ENCODE measurements at regions not wholly inside any gene's neighbourhood (a gene's known extent, or its start where the extent isn't known, plus 50 kb on each side); places are given as distances from the start of the nearest gene placed in this dataset.
"Not testable (repeated sequence)": the region's sequence is repeated elsewhere in the genome, so short reads cannot be mapped to it uniquely, and the experiment has no call there.

GRCh38 chr21:9780441-9780937, 740.9 kb upstream of the TPTE start:
- DNase-seq (ENCODE audit: extremely low spot score) = no peak
- ChIA-PET POLR2A (no interaction called here), CTCF (no interaction called here)
- no peak for TF ChIP-seq CTCF (IDR thresholded peaks at IDR 0.05; ENCODE audit: control extremely low read depth, extremely low read depth, low read depth, missing control alignments)

- CTCF ChIA-PET; DNase-seq (ENCODE audit: extremely low spot score); POLR2A ChIA-PET: not testable (repeated sequence)
These were observed 737.8 kb upstream of the TPTE start for GRCh38 chr21:9783587-9783986.

DNA sequence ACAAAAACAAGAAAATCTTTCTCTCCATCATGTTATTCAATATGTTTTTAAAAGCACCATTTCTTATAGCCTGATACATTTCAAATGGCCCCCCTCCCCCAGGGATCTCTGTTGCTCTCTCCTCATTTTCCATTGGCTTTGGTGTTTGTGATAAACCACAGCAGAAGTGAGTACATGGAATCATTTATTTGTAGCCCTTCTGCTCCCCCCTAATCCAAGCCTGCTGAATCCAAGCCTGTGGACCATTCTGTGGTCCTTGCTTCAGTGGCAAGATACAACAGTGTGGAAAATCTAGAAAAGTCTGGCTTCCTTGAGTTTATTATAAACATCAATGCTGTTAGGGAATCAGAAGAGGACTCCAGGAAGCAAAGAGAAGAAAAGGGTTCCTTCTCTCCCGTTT, 737.2 kb upstream of the TPTE start:
- POLR2A ChIA-PET; DNase-seq (ENCODE audit: extremely low spot score); CTCF ChIA-PET: not testable (repeated sequence)

DNA sequence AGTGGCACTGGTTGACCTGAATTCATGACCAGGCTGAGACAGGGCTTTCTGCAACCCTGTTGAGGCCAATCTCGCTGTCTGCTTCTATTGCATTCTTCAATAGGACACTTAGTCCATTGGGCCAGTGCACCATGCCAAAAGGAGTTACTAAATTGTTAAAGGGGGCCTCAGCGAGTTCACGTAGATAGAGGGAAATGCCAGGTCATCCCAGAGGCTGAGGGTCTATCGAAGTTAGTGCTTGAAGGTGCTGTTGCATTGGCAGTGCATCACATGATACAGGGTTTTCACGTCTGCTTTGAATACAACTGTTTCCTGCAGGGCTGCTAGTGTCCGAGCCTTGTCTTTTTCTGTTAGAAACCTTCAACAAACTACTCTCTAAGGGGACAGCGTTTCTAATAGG, 735.3 kb upstream of the TPTE start:
- CTCF ChIA-PET; DNase-seq (ENCODE audit: extremely low spot score); POLR2A ChIA-PET: not testable (repeated sequence)

DNA sequence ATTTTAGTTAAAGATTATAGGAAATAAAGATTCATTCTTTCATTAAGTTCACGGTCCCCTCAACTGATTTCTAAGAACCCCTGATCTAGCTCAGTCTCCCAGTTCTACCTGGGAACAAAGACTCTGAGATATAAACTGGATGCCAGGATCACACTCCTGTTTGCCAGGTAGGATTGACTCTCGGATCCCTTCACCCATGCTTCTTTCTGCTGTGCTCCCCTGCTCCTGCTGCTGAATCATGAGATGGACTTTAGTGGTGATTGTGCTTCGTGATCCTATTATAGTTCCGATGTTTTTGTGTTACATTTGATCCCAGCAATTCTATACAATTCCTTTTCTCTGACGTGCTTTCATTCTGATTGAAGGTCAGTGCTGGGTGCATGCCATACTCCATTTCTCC, 733.1 kb upstream of the TPTE start:
- POLR2A ChIA-PET; CTCF ChIA-PET; DNase-seq (ENCODE audit: extremely low spot score): not testable (repeated sequence)

- POLR2A ChIA-PET; DNase-seq (ENCODE audit: extremely low spot score); CTCF ChIA-PET: not testable (repeated sequence)
These were observed 731.0 kb upstream of the TPTE start for GRCh38 chr21:9790354-9790753.

DNA sequence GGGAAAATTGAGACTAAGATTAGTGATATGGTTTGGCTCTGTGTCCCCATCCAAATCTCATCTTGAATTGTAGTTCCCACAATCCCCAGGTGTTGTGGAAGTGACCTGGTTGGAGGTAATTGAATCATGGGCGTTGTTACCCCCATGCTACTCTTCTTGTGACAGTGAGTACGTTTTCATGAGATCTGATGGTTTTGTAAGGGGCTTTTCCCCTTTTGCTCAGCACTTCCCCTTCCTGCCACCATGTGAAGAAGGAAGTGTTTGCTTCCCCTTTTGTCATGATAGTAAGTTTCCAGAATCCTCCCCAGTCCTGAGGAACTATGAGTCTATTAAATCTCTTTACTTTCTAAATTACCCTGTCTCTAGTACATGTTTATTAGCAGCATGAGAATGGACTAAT, 729.9 kb upstream of the TPTE start:
- DNase-seq (ENCODE audit: extremely low spot score); CTCF ChIA-PET; POLR2A ChIA-PET: not testable (repeated sequence)

DNA sequence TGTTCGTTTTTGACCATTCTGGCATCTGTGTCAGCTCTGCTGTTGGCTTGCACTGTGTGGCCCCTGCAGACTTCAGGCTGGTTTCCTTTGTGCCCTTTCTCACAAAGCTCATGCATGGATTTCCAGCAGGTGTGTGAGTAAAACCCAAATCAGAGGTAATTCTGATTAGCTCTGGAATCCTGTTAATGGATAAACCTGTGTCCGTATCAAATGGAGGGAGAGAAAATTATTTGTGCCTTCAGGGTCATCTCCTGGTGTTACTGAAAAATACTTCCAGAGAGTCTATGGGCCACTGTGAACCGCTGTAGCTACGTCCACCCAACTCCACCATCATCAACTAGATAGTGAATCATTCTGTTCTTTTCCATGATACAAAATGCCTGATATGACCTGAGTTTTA, 726.1 kb upstream of the TPTE start:
- POLR2A ChIA-PET; CTCF ChIA-PET; DNase-seq (ENCODE audit: extremely low spot score): not testable (repeated sequence)

DNA sequence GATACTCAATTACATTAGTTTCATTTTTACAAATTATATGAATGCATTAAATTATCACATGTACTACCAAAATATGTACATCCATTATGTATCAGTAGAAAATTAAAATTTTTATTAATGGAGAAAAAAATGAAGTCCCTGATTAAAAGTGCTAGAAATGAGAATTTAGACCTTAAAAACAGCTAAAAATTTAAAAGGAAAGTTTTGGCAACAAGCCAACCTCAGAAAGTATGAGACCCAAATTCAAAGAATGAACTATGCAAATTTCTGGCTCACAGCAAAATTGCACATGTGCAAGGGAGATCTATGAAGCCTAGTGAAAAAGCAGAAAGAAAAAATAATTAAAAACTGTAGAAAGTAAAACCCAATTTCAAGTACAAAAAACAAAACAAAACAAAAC, 725.1 kb upstream of the TPTE start:
- POLR2A ChIA-PET; DNase-seq (ENCODE audit: extremely low spot score); CTCF ChIA-PET: not testable (repeated sequence)

GRCh38 chr21:9807675-9808074, 713.7 kb upstream of the TPTE start:
- CTCF ChIA-PET; POLR2A ChIA-PET; DNase-seq (ENCODE audit: extremely low spot score): not testable (repeated sequence)

DNA sequence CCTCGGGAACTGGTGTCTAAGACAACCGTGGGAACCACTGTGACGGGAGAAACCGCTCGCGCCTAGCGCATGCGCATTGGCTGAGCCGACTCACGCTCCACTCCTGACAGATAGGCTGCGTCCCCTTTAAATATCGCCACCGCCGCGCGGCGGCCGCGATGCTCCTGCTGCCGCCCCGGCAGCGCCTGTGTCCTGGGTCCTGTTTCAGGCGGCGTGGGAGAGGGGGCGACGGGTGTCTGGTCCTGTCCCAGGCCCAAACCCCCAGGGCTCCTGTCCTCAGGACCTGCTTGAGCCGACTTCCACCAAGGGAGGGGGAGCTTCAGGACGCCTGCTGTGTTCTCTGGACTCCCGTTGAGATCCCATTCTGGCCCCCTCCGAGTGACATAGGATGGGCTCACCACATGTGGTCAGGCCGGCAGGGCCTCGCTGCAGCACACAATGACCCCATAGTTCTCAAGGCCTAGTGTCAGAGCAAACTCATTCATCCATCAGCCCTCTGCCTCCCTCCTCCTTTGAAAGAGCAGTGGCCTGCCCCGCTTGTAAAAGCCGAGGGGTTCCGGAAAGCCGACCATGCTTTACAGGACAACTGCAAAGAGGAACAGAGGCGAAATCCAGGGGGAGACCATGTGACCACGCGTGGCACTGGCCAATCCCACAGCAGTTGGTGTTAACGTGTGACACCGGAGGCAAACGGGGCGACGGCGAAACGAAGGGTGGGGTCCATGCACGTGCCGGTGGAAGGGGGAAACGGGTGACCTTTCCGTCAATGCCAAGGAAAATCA, 710.0 kb upstream of the TPTE start:
- POLR2A ChIA-PET; DNase-seq (ENCODE audit: extremely low spot score); CTCF ChIA-PET: not testable (repeated sequence)

- POLR2A ChIA-PET; CTCF ChIA-PET; DNase-seq (ENCODE audit: extremely low spot score): not testable (repeated sequence)
These were observed 708.9 kb upstream of the TPTE start for GRCh38 chr21:9812507-9812906.

DNA sequence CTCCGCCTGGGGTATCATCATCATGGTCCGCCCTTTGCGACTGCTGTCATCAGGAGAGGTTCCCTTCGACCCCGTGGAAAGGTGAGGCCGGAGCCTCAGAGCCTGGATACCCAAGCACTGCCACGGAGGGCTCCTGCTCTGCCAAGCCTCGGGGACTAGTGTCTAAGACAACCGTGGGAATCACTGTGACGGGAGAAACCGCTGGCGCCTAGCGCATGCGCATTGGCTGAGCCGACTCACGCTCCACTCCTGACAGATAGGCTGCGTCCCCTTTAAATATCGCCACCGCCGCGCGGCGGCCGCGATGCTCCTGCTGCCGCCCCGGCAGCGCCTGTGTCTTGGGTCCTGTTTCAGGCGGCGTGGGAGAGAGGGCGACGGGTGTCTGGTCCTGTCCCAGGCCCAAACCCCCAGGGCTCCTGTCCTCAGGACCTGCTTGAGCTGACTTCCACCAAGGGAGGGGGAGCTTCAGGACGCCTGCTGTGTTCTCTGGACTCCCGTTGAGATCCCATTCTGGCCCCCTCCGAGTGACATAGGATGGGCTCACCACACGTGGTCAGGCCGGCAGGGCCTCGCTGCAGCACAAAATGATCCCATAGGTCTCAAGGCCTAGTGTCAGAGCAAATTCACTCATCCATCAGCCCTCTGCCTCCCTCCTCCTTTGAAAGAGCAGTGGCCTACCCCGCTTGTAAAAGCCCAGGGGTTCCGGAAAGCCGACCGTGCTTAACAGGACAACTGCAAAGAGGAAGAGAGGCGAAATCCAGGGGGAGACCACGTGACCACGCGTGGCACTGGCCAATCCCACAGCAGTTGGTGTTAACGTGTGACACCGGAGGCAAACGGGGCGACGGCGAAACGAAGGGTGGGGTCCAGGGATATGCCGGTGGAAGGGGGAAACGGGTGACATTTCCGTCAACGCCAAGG, 707.2 kb upstream of the TPTE start:
- POLR2A ChIA-PET, CTCF ChIA-PET: not testable (repeated sequence)

GRCh38 chr21:9815181-9815789, 706.1 kb upstream of the TPTE start:
- POLR2A ChIA-PET; CTCF ChIA-PET; DNase-seq (ENCODE audit: extremely low spot score): not testable (repeated sequence)

More for the DNA sequence above, 707.2 kb upstream of the TPTE start:
- not testable (repeated sequence) for DNase-seq (ENCODE audit: extremely low spot score)

- POLR2A ChIA-PET; CTCF ChIA-PET; DNase-seq (ENCODE audit: extremely low spot score): not testable (repeated sequence)
These were observed 704.5 kb upstream of the TPTE start for GRCh38 chr21:9816734-9817334.

GRCh38 chr21:9817841-9818441, 703.4 kb upstream of the TPTE start:
- POLR2A ChIA-PET = not testable (repeated sequence)

More at GRCh38 chr21:9817841-9818441, 703.4 kb upstream of the TPTE start:
- CTCF ChIA-PET; DNase-seq (ENCODE audit: extremely low spot score): not testable (repeated sequence)

Measured in GM10248 (cell line).